GM08714 (cell line): ENCODE measurements at regions not wholly inside any gene's neighbourhood (a gene's known extent, or its start where the extent isn't known, plus 50 kb on each side); places are given as distances from the start of the nearest gene placed in this dataset.
"Not testable (repeated sequence)": the region's sequence is repeated elsewhere in the genome, so short reads cannot be mapped to it uniquely, and the experiment has no call there.

Experiments
- H3K4me3 ChIP-seq: fragments of 200-500 bp; sonication (Bioruptor generic); 2 replicates; pipeline ENCODE4 v1.5.1; 2014; ENCODE audit warnings: mild to moderate bottlenecking, low read length, inconsistent platforms
- ZNF274 ChIP-seq: IDR thresholded peaks from 2 replicates; pipeline ENCODE4 v1.6.1; 2012; ENCODE audit warnings: mild to moderate bottlenecking, low read depth, low read length

DNA sequence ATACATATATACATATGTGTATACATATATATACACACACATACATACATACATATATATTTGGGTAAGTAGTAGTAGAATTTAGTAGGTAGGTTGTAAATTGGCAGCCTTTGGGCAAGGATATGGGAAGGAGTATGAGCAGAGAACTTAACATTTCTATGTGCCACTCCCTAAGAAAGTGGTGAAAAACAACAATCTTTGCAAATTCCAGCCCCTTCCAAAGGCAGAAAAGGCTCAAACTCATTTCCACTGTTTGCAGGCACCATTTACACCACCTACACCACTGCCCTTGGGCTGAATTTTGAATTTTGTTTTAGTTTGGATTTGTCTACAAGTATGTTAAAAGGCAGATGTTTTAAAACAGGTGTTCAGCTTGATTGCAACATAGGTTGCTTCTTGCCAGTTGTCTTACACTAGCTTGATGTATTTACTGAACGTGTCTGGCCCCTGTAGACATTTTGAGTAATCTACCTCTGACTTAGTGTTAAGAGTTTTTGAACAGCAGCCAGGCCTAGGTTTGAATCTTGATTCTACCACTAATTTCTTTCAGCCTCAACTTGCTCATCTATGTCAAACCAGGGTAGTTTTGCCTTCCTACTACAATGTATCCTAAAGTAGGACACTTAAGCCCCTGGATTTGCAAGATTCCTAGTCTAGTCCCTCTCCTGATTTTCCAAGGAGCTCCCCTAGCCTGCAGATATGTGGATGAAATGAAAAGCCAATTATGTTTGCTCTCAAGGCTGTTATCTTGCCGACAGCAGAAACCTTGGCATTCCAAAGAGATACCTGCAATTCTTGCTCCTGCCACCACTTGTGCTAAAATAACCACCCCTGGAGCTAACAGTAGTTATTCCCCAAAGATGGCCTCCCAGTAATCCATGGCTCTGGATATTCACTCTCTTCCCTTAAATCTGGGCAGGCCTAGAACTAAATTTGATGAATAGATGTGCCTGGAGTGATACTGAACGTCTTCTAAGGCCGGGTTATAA lies 156.2 kb upstream of the SLC44A1 start:
- TF ChIP-seq ZNF274: no peak

DNA sequence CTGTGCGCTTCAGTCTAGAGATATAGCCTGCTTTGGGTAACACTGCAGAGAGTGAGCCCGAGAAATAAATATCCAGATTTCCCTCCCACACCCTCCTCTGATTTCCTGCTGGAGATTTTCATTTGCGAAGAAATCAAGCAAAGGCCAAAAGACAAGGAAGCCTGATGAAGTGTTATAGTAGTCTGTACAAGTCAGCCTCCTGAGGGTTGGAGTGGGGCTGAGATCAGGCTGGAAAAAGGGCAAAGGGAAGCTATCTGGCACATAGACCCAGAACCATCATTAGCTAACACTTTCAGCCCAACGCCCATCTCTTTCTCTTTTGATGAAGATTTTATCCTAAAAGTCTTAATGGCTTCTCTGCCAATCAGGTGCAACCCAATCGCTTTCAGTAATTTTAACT lies 154.6 kb upstream of the SLC44A1 start:
- TF ChIP-seq ZNF274: no peak
- no peak overlapping the region for H3K4me3 ChIP-seq

More for the DNA sequence above, 156.2 kb upstream of the SLC44A1 start:
- H3K4me3 ChIP-seq: no peak overlapping the region

DNA sequence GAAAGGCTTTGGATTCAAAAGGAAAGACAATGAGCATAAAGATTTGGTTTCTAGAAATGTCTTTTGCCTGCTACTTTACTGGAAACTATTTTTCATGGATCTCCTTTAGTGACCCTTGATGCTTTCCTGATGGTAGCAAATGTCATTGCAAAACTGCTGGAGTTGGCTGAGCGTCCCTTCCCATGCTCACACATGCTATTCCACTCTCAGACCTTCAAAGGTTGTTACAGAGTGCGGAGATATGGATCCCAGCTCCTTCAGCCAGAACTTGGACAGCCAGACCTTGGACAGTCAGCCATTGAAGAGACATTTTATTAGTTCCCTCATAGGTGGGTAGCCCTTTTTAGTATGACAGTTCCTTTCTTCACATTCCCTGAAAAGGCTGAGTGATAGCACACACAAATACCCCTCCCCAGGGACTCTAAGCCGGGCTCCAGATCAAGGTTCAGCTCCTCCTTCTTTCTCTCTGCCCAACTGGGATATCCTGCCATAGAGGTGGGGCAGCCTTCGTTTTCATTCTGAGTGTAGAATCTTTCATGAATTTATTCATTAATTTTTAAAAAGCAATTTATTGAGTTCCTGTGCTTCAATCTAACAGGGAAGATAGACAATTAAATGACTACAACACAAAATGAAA lies 153.3 kb upstream of the SLC44A1 start:
- no peak for TF ChIP-seq ZNF274

DNA sequence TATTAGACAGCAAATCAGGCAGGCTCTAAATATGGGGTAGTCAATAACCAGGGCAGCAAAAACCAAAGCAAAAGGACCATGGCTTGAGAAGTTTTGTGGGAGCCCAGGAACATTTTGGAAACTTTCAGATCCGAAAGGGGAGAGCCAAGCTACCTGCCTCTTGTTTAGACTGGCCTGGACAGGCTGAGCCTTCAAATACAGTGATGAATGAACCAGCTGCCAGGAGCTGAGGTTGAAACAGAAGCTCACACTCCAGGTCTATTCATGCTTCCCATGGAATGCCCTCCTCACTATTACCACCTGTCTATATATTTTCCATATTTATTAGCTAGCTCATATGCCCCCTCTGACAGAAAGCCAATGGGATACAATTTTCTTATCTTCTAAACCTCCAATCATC lies 150.8 kb upstream of the SLC44A1 start:
- H3K4me3 ChIP-seq: no peak overlapping the region
- no peak for TF ChIP-seq ZNF274

More for the DNA sequence above, 153.3 kb upstream of the SLC44A1 start:
- H3K4me3 ChIP-seq: no peak overlapping the region

DNA sequence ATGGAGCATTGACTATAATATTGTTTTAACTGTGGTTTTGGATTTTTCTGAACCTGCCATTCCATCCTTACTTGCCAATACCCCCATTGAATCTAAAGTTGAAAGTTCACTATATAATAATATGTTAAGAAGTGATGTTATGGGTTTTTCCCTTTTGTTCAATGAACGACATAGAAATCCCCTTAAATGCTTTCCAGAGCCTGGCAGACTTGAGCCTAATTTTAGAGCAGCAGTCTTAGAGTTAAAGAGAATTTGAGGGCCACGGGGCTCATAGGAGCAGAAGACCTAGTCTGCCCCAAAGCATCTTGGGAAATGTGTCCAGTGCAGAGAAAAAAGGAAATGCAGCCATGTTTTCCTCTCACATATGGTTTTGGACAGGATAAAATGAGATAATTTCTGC lies 146.1 kb upstream of the SLC44A1 start:
- no peak overlapping the region for H3K4me3 ChIP-seq
- no peak for TF ChIP-seq ZNF274

DNA sequence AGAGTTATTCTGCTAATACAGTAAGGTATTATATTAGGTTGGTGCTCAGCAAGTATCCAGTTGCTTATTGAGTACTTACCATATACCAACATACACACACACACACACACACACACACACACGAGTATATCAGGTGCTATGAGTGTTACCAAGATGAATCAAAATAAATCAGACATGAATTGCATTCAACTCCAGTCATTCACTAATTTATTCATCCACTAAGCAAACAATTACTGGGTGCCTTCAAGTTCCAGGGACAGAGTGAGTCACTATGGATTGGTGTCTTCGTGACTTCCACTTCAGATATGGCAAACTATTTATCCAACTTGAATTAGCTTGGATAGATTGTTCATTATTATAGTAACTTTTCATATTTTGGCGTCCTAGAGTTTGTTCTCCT lies 140.7 kb upstream of the SLC44A1 start:
- no peak overlapping the region for H3K4me3 ChIP-seq
- no peak for TF ChIP-seq ZNF274

DNA sequence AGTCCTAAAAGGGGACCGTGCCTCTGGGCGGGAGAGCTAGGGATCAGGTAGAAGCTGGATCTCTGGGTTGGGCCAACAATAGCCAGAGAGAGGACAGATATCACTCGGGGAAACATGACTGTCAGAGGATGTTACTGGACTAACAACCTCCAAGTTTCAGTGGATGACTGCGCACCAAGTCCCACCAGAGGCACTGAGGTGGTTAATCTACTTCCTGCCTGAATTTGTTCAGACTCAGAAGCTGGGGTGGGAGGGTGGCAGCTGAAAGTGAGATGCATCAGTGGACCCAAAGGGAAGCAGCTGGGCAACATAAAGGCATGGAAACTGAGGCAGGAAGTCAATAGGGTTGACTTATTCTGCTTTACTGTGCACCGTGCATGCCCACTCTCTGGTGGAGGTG lies 130.1 kb upstream of the SLC44A1 start:
- TF ChIP-seq ZNF274: no peak
- H3K4me3 ChIP-seq: no peak overlapping the region

DNA sequence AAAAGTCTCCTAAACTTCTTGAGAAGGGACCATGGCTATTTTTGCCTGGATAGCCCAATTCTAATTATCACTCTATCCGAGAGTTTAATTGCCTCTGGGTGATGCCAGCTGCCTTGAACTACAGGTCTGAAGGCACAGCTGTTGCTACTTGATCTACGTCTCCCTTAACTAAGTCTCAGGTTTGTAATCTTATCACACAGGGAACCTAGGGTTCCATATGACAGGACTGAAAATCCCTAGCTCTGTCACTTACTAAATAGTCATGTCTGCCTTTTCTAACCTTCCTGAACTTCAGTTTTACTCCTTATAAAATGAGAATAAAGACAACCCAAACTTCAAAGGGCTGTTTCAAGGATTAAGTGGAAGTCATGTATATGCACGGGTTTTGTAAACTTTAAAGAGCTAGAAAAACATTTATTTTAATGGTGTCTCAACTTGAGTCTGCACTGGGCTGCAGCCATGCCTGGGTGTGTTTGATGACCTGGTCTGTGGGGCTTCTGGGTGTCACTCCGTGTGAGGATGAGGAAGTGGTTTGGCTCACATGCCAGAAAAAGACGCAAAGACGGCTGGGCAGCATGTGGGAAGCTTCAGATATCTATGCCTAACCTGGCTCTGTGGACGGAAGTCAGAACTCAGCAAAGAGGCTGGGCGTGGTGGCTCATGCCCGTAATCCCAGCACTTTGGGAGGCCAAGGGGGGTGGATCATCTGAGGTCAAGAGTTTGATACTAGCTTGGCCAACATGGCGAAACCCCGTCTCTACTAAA lies 129.3 kb upstream of the SLC44A1 start:
- H3K4me3 ChIP-seq: no peak overlapping the region
- TF ChIP-seq ZNF274: no peak

DNA sequence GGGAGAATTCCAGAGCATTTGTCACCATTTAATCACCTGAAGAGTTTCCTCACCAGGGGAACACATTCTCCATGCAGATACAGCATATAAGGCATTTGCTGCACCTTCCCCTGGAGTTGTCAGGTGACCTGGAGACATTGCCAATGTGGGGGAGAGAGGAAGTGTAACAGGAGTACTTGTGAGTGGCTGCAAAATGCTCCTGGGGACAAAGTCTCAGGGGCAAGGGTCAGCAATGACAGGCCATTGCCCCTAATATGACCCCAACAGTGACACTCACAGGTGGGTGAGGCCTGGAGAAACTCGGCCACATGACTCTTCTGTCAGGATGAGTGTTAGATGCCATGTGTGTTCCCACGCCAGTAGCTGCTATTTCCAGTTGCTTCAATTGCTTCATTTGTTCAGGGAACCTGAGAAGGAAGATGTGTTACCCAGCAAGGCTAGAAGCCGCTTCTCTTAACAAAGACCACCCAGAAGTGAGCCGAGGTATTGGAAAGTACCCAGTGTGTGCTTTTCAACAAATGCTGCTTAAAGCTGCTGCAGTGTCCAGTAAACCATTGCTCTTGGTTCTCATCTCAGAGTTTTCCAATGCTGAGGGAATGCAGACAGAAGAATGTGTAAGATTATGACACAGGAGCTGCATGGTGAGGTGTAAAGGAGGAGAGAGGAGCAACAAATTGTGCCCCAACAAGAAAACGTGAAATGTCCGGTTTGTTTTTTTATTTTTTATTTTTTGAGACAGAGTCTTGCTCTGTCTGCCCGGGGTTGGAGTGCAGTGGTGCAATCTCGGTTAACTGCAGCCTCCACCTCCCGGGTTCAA lies 128.2 kb upstream of the SLC44A1 start:
- no peak for TF ChIP-seq ZNF274
- no peak overlapping the region for H3K4me3 ChIP-seq

DNA sequence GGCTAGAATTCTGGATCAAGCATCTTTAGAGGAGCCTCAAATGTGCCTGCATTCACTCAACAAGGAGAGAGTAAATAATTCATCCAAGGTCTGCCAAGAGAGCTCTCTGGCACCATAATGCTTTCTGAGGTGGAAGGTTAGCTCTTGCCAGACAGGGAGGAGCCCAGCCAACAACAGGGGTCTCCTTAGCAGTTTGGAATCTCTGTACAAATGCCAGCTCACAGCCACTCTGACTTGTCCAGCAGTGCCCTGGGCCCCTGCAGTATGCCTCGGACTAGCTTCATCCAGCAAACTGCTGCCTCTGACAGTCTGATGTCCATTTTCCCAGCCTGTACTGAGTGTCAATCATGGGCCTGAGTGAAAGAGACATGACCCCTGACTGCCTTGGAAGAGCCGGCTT lies 127.2 kb upstream of the SLC44A1 start:
- H3K4me3 ChIP-seq: no peak overlapping the region
- no peak for TF ChIP-seq ZNF274

DNA sequence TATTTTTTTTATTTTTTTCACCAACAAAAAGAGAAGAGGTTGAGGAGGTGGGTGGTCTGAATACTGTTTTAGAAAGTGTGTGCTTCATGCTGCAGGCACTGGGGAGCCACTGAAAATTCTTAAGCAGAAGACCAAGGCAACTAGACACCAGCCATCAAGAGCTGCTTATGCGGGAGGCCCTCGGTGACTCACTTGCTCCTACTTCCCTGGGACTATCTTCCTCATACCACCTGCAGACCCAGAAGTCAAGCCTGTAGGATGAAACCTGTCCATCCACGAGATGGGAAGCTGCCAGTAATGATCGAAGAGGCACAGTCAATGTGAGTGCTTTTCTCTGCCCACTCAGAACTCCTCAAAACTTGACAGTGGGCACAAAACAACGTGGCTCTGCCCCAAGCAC lies 125.8 kb upstream of the SLC44A1 start:
- TF ChIP-seq ZNF274: no peak
- no peak overlapping the region for H3K4me3 ChIP-seq

DNA sequence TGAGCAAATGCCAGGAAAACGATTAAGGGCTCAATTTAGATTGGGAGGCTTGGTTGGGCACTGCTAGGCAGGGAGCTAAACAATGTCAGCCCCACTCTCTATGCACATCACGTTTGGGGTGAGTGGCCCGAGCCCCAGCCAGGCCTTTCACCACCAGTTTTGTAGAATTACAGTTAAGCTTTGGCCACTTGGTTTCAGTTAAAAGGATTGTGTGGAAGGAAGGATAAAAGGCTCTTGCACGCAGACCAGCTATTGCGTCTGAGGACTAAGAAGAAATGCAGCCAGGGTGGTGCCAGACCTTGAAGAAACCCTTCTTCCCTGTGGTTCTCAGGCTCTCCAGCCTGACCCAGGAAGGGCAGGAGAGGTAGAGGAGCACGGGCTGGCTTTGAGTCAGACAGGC lies 125.3 kb upstream of the SLC44A1 start:
- TF ChIP-seq ZNF274: no peak

DNA sequence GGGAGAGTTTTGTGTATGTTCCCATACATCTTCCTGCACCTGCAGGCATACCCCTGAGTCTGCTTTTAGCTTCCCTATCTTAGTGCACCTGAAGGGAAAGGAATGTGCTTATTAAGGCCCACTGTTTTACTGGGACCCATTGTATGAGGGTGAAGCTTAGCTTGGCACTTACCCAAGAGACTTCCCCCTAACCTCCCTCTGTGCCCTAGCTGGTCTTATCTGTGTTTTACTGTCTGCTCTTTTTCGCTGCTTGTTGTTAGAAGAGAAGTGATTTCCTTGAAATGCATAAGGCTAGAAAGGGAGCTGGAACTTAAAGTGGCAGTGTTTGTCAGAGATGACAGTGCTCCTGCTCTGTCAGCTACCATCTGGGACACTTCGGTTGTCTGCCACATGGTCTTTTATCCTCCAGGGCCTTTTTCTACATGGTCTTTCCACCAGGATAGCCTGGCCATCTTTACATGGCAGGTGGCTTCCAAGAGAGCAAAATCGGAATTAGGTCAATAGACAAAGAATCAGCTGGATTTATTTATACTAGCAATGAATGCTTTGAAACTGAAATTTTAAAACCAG lies 122.5 kb upstream of the SLC44A1 start:
- no peak overlapping the region for H3K4me3 ChIP-seq
- TF ChIP-seq ZNF274: no peak

More for the DNA sequence above, 125.3 kb upstream of the SLC44A1 start:
- no peak overlapping the region for H3K4me3 ChIP-seq

DNA sequence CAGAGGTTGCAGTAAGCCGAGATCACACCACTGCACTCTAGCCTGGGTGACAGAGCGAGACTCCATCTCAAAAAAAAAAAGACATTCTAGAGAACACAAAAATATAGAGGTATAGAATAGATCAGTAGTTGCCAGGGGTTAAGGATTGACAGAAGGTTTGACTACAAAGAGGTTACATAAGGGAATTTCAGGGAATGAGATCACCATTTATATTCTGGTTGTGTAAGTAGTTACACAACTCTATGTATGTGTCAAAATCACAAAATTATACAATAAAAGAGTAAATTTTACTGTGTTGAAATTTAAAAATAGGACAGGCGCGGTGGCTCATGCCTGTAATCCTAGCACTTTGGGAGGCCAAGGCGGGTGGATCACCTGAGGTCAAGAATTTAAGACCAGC lies 119.9 kb upstream of the SLC44A1 start:
- H3K4me3 ChIP-seq: not testable (repeated sequence)
